AG09309 (cell line): ENCODE measurements at regions not wholly inside any gene's neighbourhood (a gene's known extent, or its start where the extent isn't known, plus 50 kb on each side); places are given as distances from the start of the nearest gene placed in this dataset.

Experiments used
- DNase-seq: peaks from one replicate; pipeline ENCODE4 v3.0.0-alpha.2; 2010; ENCODE audit warnings: low read depth
- H3K4me3 ChIP-seq: 2 replicates; pipeline ENCODE4 v1.5.1; 2011; ENCODE audit warnings: mild to moderate bottlenecking, low read depth, low read length, moderate library complexity; ENCODE audit not compliant: control insufficient read depth
- TF ChIP-seq, protein P1 (sequence below): IDR thresholded peaks from 2 replicates; pipeline ENCODE4 v1.5.1; 2011; ENCODE audit warnings: mild to moderate bottlenecking, low read depth, low read length, inconsistent platforms; ENCODE audit not compliant: insufficient read depth, control insufficient read depth; ENCODE audit errors: missing control alignments

DNA sequence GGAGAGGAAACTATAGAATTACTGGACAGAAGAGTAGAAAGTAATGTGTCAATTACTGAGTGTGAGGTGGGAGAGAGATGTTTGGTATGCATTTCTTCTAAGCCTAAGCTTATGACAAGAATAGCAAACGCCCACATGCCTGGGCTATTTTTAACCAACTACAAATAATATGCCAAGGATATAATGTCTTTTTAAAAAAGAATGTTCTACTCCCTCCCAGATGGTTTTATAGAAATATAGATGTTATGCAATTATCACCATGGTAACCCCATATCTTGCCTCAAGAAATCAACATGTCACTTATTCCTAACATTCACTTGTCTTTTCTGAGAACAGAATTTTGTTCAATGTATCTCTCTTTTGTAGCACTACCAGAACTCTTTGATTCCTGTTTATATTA, 996.7 kb upstream of the CHORDC1 start:
- TF ChIP-seq, protein P1, sequence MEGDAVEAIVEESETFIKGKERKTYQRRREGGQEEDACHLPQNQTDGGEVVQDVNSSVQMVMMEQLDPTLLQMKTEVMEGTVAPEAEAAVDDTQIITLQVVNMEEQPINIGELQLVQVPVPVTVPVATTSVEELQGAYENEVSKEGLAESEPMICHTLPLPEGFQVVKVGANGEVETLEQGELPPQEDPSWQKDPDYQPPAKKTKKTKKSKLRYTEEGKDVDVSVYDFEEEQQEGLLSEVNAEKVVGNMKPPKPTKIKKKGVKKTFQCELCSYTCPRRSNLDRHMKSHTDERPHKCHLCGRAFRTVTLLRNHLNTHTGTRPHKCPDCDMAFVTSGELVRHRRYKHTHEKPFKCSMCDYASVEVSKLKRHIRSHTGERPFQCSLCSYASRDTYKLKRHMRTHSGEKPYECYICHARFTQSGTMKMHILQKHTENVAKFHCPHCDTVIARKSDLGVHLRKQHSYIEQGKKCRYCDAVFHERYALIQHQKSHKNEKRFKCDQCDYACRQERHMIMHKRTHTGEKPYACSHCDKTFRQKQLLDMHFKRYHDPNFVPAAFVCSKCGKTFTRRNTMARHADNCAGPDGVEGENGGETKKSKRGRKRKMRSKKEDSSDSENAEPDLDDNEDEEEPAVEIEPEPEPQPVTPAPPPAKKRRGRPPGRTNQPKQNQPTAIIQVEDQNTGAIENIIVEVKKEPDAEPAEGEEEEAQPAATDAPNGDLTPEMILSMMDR = no peak
- H3K4me3 ChIP-seq = no peak overlapping the region
- no peak for DNase-seq

GRCh38 chr11:91209751-91210150, 986.9 kb upstream of the CHORDC1 start:
- TF ChIP-seq, protein P1 = no peak
- no peak for DNase-seq
- H3K4me3 ChIP-seq = no peak overlapping the region

GRCh38 chr11:91209306-91209705, 986.5 kb upstream of the CHORDC1 start:
- TF ChIP-seq, protein P1 = no peak
- no peak overlapping the region for H3K4me3 ChIP-seq
- no peak for DNase-seq

- H3K4me3 ChIP-seq = no peak overlapping the region
- TF ChIP-seq, protein P1 = no peak
- no peak for DNase-seq
Measured at GRCh38 chr11:91199866-91200265, 977.0 kb upstream of the CHORDC1 start.

- no peak for DNase-seq
- H3K4me3 ChIP-seq = no peak overlapping the region
- TF ChIP-seq, protein P1 = no peak
Measured at GRCh38 chr11:91194546-91194945, 971.7 kb upstream of the CHORDC1 start.

DNA sequence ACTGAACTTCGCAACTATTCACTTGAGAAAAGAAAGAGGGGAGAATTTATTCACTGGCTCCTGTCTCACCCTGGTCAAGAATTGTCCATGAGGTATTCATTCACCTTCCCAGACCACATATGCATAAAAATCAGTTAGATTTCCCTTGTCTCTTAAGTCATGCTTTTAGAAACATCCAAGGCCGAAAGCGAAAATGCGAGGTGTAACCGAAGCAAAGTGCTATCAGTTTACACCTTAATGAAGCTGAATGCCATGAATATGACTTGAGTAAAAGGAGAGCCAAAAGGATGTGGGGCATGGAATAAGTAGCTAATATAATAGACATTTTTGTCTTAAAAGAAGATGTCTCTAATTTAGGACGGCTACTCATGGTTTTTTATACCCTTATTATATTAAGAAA, 965.6 kb upstream of the CHORDC1 start:
- DNase-seq = no peak

GRCh38 chr11:91187314-91187713, 964.5 kb upstream of the CHORDC1 start:
- H3K4me3 ChIP-seq = no peak overlapping the region
- DNase-seq = no peak
- TF ChIP-seq, protein P1 = no peak

More for the DNA sequence above, 965.6 kb upstream of the CHORDC1 start:
- TF ChIP-seq, protein P1 = no peak
- H3K4me3 ChIP-seq = no peak overlapping the region
